ENCODE measurements at regions not wholly inside any gene's neighbourhood (a gene's known extent, or its start where the extent isn't known, plus 50 kb on each side); places are given as distances from the start of the nearest gene placed in this dataset.

GRCh38 chr13:44128552-44129001 lies 245.0 kb upstream of the SERP2 start:
- Histone ChIP-seq H3K36me3 (ENCODE audit: control insufficient read depth in 3 of 3, insufficient read depth in 2 of 3, low read depth in 1 of 3, low read length in 3 of 3) (no peaks in the 10 kb centered on the region), H3K4me1 (ENCODE audit: control insufficient read depth in 3 of 3, insufficient read depth in 2 of 3, low read depth in 1 of 3, low read length in 2 of 3) (no peaks in the 10 kb centered on the region), H3K27ac (ENCODE audit: low read depth in 1 of 3, low read length in 2 of 3) (no peak overlapping the region), H3K4me3 (ENCODE audit: low read depth in 1 of 3, low read length in 3 of 3) (no peak overlapping the region), H3K27me3 (ENCODE audit: control insufficient read depth in 3 of 3, insufficient read depth in 3 of 3, low read length in 3 of 3) (no peaks in the 10 kb centered on the region), H3K9me3 (ENCODE audit: control insufficient read depth in 2 of 2, insufficient read depth in 1 of 2, low read depth in 1 of 2, low read length in 1 of 2) (no peaks in the 10 kb centered on the region)
- FAIRE-seq (no peak), DNase-seq (no peak)
- 84 to 91% (median 90%) methylated on average over 7 of the region's 7 CpGs for WGBS, 3 donors

GRCh38 chr13:44129418-44129817 lies 244.2 kb upstream of the SERP2 start:
- Histone ChIP-seq H3K27ac (ENCODE audit: low read depth in 1 of 3, low read length in 2 of 3) (no peak overlapping the region), H3K36me3 (ENCODE audit: control insufficient read depth in 3 of 3, insufficient read depth in 2 of 3, low read depth in 1 of 3, low read length in 3 of 3) (no peaks in the 10 kb centered on the region), H3K27me3 (ENCODE audit: control insufficient read depth in 3 of 3, insufficient read depth in 3 of 3, low read length in 3 of 3) (no peaks in the 10 kb centered on the region), H3K4me1 (ENCODE audit: control insufficient read depth in 3 of 3, insufficient read depth in 2 of 3, low read depth in 1 of 3, low read length in 2 of 3) (no peaks in the 10 kb centered on the region), H3K4me3 (ENCODE audit: low read depth in 1 of 3, low read length in 3 of 3) (no peak overlapping the region), H3K9me3 (ENCODE audit: control insufficient read depth in 2 of 2, insufficient read depth in 1 of 2, low read depth in 1 of 2, low read length in 1 of 2) (no peaks in the 10 kb centered on the region)
- DNase-seq (no peak), FAIRE-seq (no peak)
- WGBS, 3 donors: 83 to 89% (median 84%) methylated on average over 2 of the region's 2 CpGs

GRCh38 chr13:44131069-44131614 lies 242.5 kb upstream of the SERP2 start:
- 93 to 94% (median 94%) methylated on average over 5 of the region's 5 CpGs for WGBS, 3 donors
- Histone ChIP-seq H3K4me3 (ENCODE audit: low read depth in 1 of 3, low read length in 3 of 3) (no peak overlapping the region), H3K4me1 (ENCODE audit: control insufficient read depth in 3 of 3, insufficient read depth in 2 of 3, low read depth in 1 of 3, low read length in 2 of 3) (no peaks in the 10 kb centered on the region), H3K36me3 (ENCODE audit: control insufficient read depth in 3 of 3, insufficient read depth in 2 of 3, low read depth in 1 of 3, low read length in 3 of 3) (no peaks in the 10 kb centered on the region), H3K27ac (ENCODE audit: low read depth in 1 of 3, low read length in 2 of 3) (no peak overlapping the region), H3K27me3 (ENCODE audit: control insufficient read depth in 3 of 3, insufficient read depth in 3 of 3, low read length in 3 of 3) (no peaks in the 10 kb centered on the region), H3K9me3 (ENCODE audit: control insufficient read depth in 2 of 2, insufficient read depth in 1 of 2, low read depth in 1 of 2, low read length in 1 of 2) (no peaks in the 10 kb centered on the region)
- DNase-seq (no peak), FAIRE-seq (no peak)

- DNase-seq (no peak), FAIRE-seq (no peak)
- 69 to 85% (median 78%) methylated on average over 6 of the region's 6 CpGs for WGBS, 3 donors
- Histone ChIP-seq H3K4me1 (ENCODE audit: control insufficient read depth in 3 of 3, insufficient read depth in 2 of 3, low read depth in 1 of 3, low read length in 2 of 3) (no peaks in the 10 kb centered on the region), H3K27me3 (ENCODE audit: control insufficient read depth in 3 of 3, insufficient read depth in 3 of 3, low read length in 3 of 3) (no peaks in the 10 kb centered on the region), H3K4me3 (ENCODE audit: low read depth in 1 of 3, low read length in 3 of 3) (no peak overlapping the region), H3K27ac (ENCODE audit: low read depth in 1 of 3, low read length in 2 of 3) (peak overlapping the region in 1 of 3 donors; percentile 46), H3K36me3 (ENCODE audit: control insufficient read depth in 3 of 3, insufficient read depth in 2 of 3, low read depth in 1 of 3, low read length in 3 of 3) (no peaks in the 10 kb centered on the region), H3K9me3 (ENCODE audit: control insufficient read depth in 2 of 2, insufficient read depth in 1 of 2, low read depth in 1 of 2, low read length in 1 of 2) (no peaks in the 10 kb centered on the region)
These were observed 240.9 kb upstream of the SERP2 start for GRCh38 chr13:44132710-44133109.

- no peak for FAIRE-seq
- no peaks in the 10 kb centered on the region for H3K4me1 ChIP-seq (ENCODE audit: control insufficient read depth in 3 of 3, insufficient read depth in 2 of 3, low read depth in 1 of 3, low read length in 2 of 3)
- no peak overlapping the region for H3K27ac ChIP-seq (ENCODE audit: low read depth in 1 of 3, low read length in 2 of 3)
- no peaks in the 10 kb centered on the region for H3K27me3 ChIP-seq (ENCODE audit: control insufficient read depth in 3 of 3, insufficient read depth in 3 of 3, low read length in 3 of 3)
- 78 to 82% (median 79%) methylated on average over 3 of the region's 3 CpGs for WGBS, 3 donors
- H3K36me3 ChIP-seq (ENCODE audit: control insufficient read depth in 3 of 3, insufficient read depth in 2 of 3, low read depth in 1 of 3, low read length in 3 of 3): no peaks in the 10 kb centered on the region
- no peak overlapping the region for H3K4me3 ChIP-seq (ENCODE audit: low read depth in 1 of 3, low read length in 3 of 3)
- no peak for DNase-seq
- H3K9me3 ChIP-seq (ENCODE audit: control insufficient read depth in 2 of 2, insufficient read depth in 1 of 2, low read depth in 1 of 2, low read length in 1 of 2): no peaks in the 10 kb centered on the region
These were observed 240.0 kb upstream of the SERP2 start for GRCh38 chr13:44133626-44134025.

- Histone ChIP-seq H3K27me3 (ENCODE audit: control insufficient read depth in 3 of 3, insufficient read depth in 3 of 3, low read length in 3 of 3) (no peaks in the 10 kb centered on the region), H3K27ac (ENCODE audit: low read depth in 1 of 3, low read length in 2 of 3) (no peak overlapping the region), H3K36me3 (ENCODE audit: control insufficient read depth in 3 of 3, insufficient read depth in 2 of 3, low read depth in 1 of 3, low read length in 3 of 3) (no peaks in the 10 kb centered on the region), H3K4me3 (ENCODE audit: low read depth in 1 of 3, low read length in 3 of 3) (no peak overlapping the region), H3K9me3 (ENCODE audit: control insufficient read depth in 2 of 2, insufficient read depth in 1 of 2, low read depth in 1 of 2, low read length in 1 of 2) (no peaks in the 10 kb centered on the region), H3K4me1 (ENCODE audit: control insufficient read depth in 3 of 3, insufficient read depth in 2 of 3, low read depth in 1 of 3, low read length in 2 of 3) (peaks cover 0 to 8% (median 2%) of the 10 kb centered on the region in 3 donors)
- no peak for DNase-seq
- 75 to 88% (median 79%) methylated on average over 1 of the region's 1 CpG for WGBS, 3 donors
- FAIRE-seq: no peak
These were observed 238.1 kb upstream of the SERP2 start for GRCh38 chr13:44135566-44135965.

GRCh38 chr13:44136696-44137268 lies 236.8 kb upstream of the SERP2 start:
- Histone ChIP-seq H3K9me3 (ENCODE audit: control insufficient read depth in 2 of 2, insufficient read depth in 1 of 2, low read depth in 1 of 2, low read length in 1 of 2) (no peaks in the 10 kb centered on the region), H3K4me3 (ENCODE audit: low read depth in 1 of 3, low read length in 3 of 3) (no peak overlapping the region), H3K27ac (ENCODE audit: low read depth in 1 of 3, low read length in 2 of 3) (no peak overlapping the region), H3K36me3 (ENCODE audit: control insufficient read depth in 3 of 3, insufficient read depth in 2 of 3, low read depth in 1 of 3, low read length in 3 of 3) (no peaks in the 10 kb centered on the region), H3K27me3 (ENCODE audit: control insufficient read depth in 3 of 3, insufficient read depth in 3 of 3, low read length in 3 of 3) (no peaks in the 10 kb centered on the region), H3K4me1 (ENCODE audit: control insufficient read depth in 3 of 3, insufficient read depth in 2 of 3, low read depth in 1 of 3, low read length in 2 of 3) (peaks cover 4 to 18% (median 6%) of the 10 kb centered on the region in 3 donors)
- DNase-seq (no peak), FAIRE-seq (no peak)
- WGBS, 3 donors: 69 to 88% (median 76%) methylated on average over 5 of the region's 5 CpGs

- Histone ChIP-seq H3K27me3 (ENCODE audit: control insufficient read depth in 3 of 3, insufficient read depth in 3 of 3, low read length in 3 of 3) (no peaks in the 10 kb centered on the region), H3K4me1 (ENCODE audit: control insufficient read depth in 3 of 3, insufficient read depth in 2 of 3, low read depth in 1 of 3, low read length in 2 of 3) (peaks cover 4 to 18% (median 6%) of the 10 kb centered on the region in 3 donors), H3K27ac (ENCODE audit: low read depth in 1 of 3, low read length in 2 of 3) (no peak overlapping the region), H3K9me3 (ENCODE audit: control insufficient read depth in 2 of 2, insufficient read depth in 1 of 2, low read depth in 1 of 2, low read length in 1 of 2) (no peaks in the 10 kb centered on the region), H3K36me3 (ENCODE audit: control insufficient read depth in 3 of 3, insufficient read depth in 2 of 3, low read depth in 1 of 3, low read length in 3 of 3) (no peaks in the 10 kb centered on the region), H3K4me3 (ENCODE audit: low read depth in 1 of 3, low read length in 3 of 3) (no peak overlapping the region)
- FAIRE-seq: no peak
- 92 to 100% (median 98%) methylated on average over 1 of the region's 1 CpG for WGBS, 3 donors
- no peak for DNase-seq
These were observed 236.2 kb upstream of the SERP2 start for GRCh38 chr13:44137466-44137865.

- Histone ChIP-seq H3K36me3 (ENCODE audit: control insufficient read depth in 3 of 3, insufficient read depth in 2 of 3, low read depth in 1 of 3, low read length in 3 of 3) (no peaks in the 10 kb centered on the region), H3K4me1 (ENCODE audit: control insufficient read depth in 3 of 3, insufficient read depth in 2 of 3, low read depth in 1 of 3, low read length in 2 of 3) (peaks cover 4 to 26% (median 7%) of the 10 kb centered on the region in 3 donors), H3K9me3 (ENCODE audit: control insufficient read depth in 2 of 2, insufficient read depth in 1 of 2, low read depth in 1 of 2, low read length in 1 of 2) (no peaks in the 10 kb centered on the region), H3K27ac (ENCODE audit: low read depth in 1 of 3, low read length in 2 of 3) (peak overlapping the region in 2 of 3 donors; percentile 35 to 95), H3K27me3 (ENCODE audit: control insufficient read depth in 3 of 3, insufficient read depth in 3 of 3, low read length in 3 of 3) (no peaks in the 10 kb centered on the region), H3K4me3 (ENCODE audit: low read depth in 1 of 3, low read length in 3 of 3) (no peak overlapping the region)
- DNase-seq (peak; percentile 58 to 66), FAIRE-seq (no peak)
- WGBS, 3 donors: 13 to 65% (median 37%) methylated on average over 7 of the region's 7 CpGs
These were observed 233.5 kb upstream of the SERP2 start for GRCh38 chr13:44140146-44140545.
